Natural killer cell (primary cell): ENCODE measurements at regions not wholly inside any gene's neighbourhood (a gene's known extent, or its start where the extent isn't known, plus 50 kb on each side); places are given as distances from the start of the nearest gene placed in this dataset.

Source experiments
- ATAC-seq, 3 donors: fragments of 150-1000 bp in 2 of 3; fragments of 200-7000 bp in 1 of 3; cut with Tn5 transposase; 1 replicate in 1 of 3; 2 replicates in 2 of 3; pipeline ENCODE4 v1.10.0; 2021; ENCODE audit warnings: mild to moderate bottlenecking in 2 of 3, moderate library complexity in 2 of 3
- DNase-seq, 2 donors: peaks; one replicate each; pipeline versions ENCODE4 v3.0.0 to v3.0.0-alpha.2; 2013 to 2021; ENCODE audit warnings: mixed read lengths in 1 of 2
- H3K27ac ChIP-seq: one replicate; pipeline ENCODE4 v1.5.1; 2013; ENCODE audit warnings: mild to moderate bottlenecking, low read length
- H3K27me3 ChIP-seq: one replicate; pipeline ENCODE4 v1.6.1; 2013; ENCODE audit warnings: low read length; ENCODE audit not compliant: control insufficient read depth, insufficient read depth
- H3K36me3 ChIP-seq: one replicate; pipeline ENCODE4 v1.6.1; 2013; ENCODE audit warnings: low read length; ENCODE audit not compliant: control insufficient read depth, insufficient read depth
- H3K4me1 ChIP-seq: one replicate; pipeline ENCODE4 v1.6.1; 2013; ENCODE audit warnings: low read length; ENCODE audit not compliant: control insufficient read depth, insufficient read depth
- H3K4me3 ChIP-seq: one replicate; pipeline ENCODE4 v1.5.1; 2013; ENCODE audit warnings: low read length
- H3K9me3 ChIP-seq: one replicate; pipeline ENCODE4 v1.6.1; 2013; ENCODE audit warnings: low read length; ENCODE audit not compliant: control insufficient read depth, insufficient read depth
- H3K27ac Mint-ChIP-seq, 2 donors: one replicate each; pipeline ENCODE4 v1.8.0; 2022; ENCODE audit warnings: mild to moderate bottlenecking in 2 of 2, mixed read lengths in 2 of 2, moderate library complexity in 1 of 2
- H3K27me3 Mint-ChIP-seq, 2 donors: one replicate each; pipeline ENCODE4 v1.8.0; 2022; ENCODE audit warnings: low read depth in 2 of 2, mixed read lengths in 2 of 2
- H3K36me3 Mint-ChIP-seq: one replicate; pipeline ENCODE4 v1.8.0; 2022; ENCODE audit warnings: mixed read lengths
- H3K4me1 Mint-ChIP-seq, 2 donors: one replicate each; pipeline ENCODE4 v1.8.0; 2022; ENCODE audit warnings: mixed read lengths in 2 of 2
- H3K4me3 Mint-ChIP-seq: one replicate; pipeline ENCODE4 v1.8.0; 2022; ENCODE audit warnings: mild to moderate bottlenecking, moderate library complexity, mixed read lengths
- H3K9me3 Mint-ChIP-seq, 2 donors: one replicate each; pipeline ENCODE4 v1.8.0; 2022; ENCODE audit warnings: mixed read lengths in 2 of 2
- CTCF ChIP-seq: fragments of 200-600 bp; IDR thresholded peaks from one replicate; pipeline ENCODE4 v1.8.0; 2022; ENCODE audit warnings: antibody characterized with exemption
- WGBS: methylation state at CpG from one replicate; pipeline ENCODE4 v1.1.7; 2013; ENCODE audit warnings: missing lambda C conversion rate; ENCODE audit not compliant: insufficient coverage; 5-methylcytosine and 5-hydroxymethylcytosine counted together
- intact Hi-C: fragments of 100-400 bp; cut with micrococcal nuclease; formaldehyde crosslinking; loops from one replicate; pipeline ENCODE4 v1.14.2; 2022

DNA sequence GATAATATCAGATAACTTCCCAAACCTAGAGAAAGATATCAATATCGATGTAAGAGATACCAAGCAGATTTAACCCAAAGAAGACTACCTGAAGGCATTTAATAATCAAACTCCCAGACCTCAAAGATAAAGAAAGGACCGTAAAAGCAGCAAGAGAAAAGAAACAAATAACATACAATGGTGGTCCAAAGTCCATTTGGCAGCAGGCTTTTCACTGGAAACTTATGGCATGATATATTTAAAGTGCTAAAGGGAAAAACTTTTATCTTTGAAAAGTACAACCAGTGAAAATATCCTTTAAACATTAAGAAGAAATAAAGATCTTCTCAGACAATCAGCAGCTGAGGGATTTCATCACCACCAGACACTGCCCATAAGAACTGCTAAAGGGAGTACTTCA lies 812.7 kb upstream of the ADAMTS5 start:
- peaks cover 3% of the 10 kb centered on the region for H3K9me3 ChIP-seq
- H3K27ac ChIP-seq = no peak overlapping the region
- Mint-ChIP-seq H3K27ac (no peak overlapping the region), H3K4me1 (no peaks in the 10 kb centered on the region), H3K4me3 (no peak overlapping the region), H3K36me3 (no peaks in the 10 kb centered on the region), H3K27me3 (no peaks in the 10 kb centered on the region), H3K9me3 (peaks cover 4 to 9% of the 10 kb centered on the region in 2 donors)
- ATAC-seq (no peak), DNase-seq (no peak)
- H3K4me1 ChIP-seq = no peaks in the 10 kb centered on the region
- intact Hi-C loops = no loop called here
- 75% methylated on average over 1 of the region's 2 CpGs for WGBS
- H3K36me3 ChIP-seq = no peaks in the 10 kb centered on the region
- TF ChIP-seq CTCF = no peak
- H3K4me3 ChIP-seq = no peak overlapping the region
- no peaks in the 10 kb centered on the region for H3K27me3 ChIP-seq

GRCh38 chr21:27776925-27777553 lies 810.2 kb upstream of the ADAMTS5 start:
- H3K9me3 Mint-ChIP-seq = peaks cover 2 to 9% of the 10 kb centered on the region in 2 donors

DNA sequence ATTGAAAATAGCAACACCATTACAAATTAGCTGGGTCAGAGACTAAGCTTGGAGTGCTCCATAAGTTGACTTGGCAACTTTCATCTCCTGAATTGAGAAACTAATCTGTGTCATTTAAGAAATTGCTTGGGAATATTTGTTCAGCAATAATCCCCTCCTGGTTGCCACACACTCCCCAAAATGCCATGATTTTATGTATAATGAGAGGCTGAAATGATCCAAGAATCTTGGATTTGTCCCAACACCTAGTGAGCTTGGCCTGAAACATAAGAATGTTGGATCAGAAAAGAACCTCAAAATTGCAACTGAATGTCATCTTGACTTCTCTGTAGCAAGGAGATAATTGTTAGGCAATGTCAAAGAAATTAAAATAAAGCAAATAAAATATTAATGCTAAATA lies 805.9 kb upstream of the ADAMTS5 start:
- Mint-ChIP-seq H3K9me3 (peaks cover 0 to 4% of the 10 kb centered on the region in 2 donors), H3K4me3 (no peak overlapping the region), H3K27me3 (no peaks in the 10 kb centered on the region), H3K4me1 (no peaks in the 10 kb centered on the region), H3K36me3 (no peaks in the 10 kb centered on the region), H3K27ac (no peak overlapping the region)
- H3K4me3 ChIP-seq = no peak overlapping the region
- intact Hi-C loops = no loop called here
- peaks cover 3% of the 10 kb centered on the region for H3K9me3 ChIP-seq
- no peaks in the 10 kb centered on the region for H3K4me1 ChIP-seq
- ATAC-seq (no peak), DNase-seq (no peak)
- no peak for TF ChIP-seq CTCF
- H3K27ac ChIP-seq = no peak overlapping the region
- H3K36me3 ChIP-seq = no peaks in the 10 kb centered on the region
- no peaks in the 10 kb centered on the region for H3K27me3 ChIP-seq

More at GRCh38 chr21:27776925-27777553, 810.2 kb upstream of the ADAMTS5 start:
- H3K4me1 ChIP-seq = no peaks in the 10 kb centered on the region
- H3K36me3 ChIP-seq = no peaks in the 10 kb centered on the region
- TF ChIP-seq CTCF = no peak
- 68% methylated on average over 9 of the region's 9 CpGs for WGBS
- no peak overlapping the region for H3K27ac ChIP-seq
- H3K4me3 ChIP-seq = no peak overlapping the region
- ATAC-seq (no peak), DNase-seq (no peak)
- H3K36me3 Mint-ChIP-seq = no peaks in the 10 kb centered on the region
- intact Hi-C loops = no loop called here
- H3K4me3 Mint-ChIP-seq = no peak overlapping the region
- H3K4me1 Mint-ChIP-seq = no peaks in the 10 kb centered on the region
- no peaks in the 10 kb centered on the region for H3K27me3 ChIP-seq
- no peaks in the 10 kb centered on the region for H3K27me3 Mint-ChIP-seq
- peaks cover 3% of the 10 kb centered on the region for H3K9me3 ChIP-seq
- no peak overlapping the region for H3K27ac Mint-ChIP-seq

DNA sequence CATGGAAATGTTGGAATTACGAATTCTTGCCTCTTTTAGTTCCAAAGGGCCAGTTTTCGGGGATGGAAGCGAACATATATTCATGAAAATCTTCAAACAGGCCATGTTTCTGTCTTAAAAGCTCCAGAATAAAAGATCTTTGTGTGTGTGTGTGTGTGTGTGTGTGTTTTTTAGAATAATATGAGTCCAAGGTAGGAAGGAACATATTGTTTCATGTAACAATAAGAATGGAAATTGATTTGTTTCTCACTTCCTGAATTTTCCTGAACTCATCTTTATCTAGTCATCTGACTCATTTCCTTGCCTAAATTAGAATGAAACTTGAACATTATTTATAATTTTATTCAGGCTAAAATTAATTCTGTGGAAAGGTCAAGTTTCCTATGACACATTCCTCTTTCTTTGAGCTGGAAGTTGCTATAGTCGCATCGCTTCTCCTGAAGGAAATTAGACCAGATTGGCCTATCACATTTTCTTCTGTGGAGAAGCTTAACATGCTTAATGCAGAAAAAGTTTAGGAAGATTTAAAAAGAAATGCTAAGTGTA lies 805.1 kb upstream of the ADAMTS5 start:
- no peak for TF ChIP-seq CTCF
- H3K36me3 Mint-ChIP-seq = no peaks in the 10 kb centered on the region
- no peaks in the 10 kb centered on the region for H3K4me1 ChIP-seq
- no peaks in the 10 kb centered on the region for H3K36me3 ChIP-seq
- H3K27me3 Mint-ChIP-seq = no peaks in the 10 kb centered on the region
- intact Hi-C loops = no loop called here
- peaks cover 0 to 5% of the 10 kb centered on the region in 2 donors for H3K9me3 Mint-ChIP-seq
- H3K9me3 ChIP-seq = no peaks in the 10 kb centered on the region
- no peaks in the 10 kb centered on the region for H3K4me1 Mint-ChIP-seq
- WGBS = 92% methylated on average over 5 of the region's 5 CpGs
- ATAC-seq (no peak), DNase-seq (no peak)
- H3K4me3 ChIP-seq = no peak overlapping the region
- H3K27me3 ChIP-seq = no peaks in the 10 kb centered on the region
- no peak overlapping the region for H3K27ac Mint-ChIP-seq
- no peak overlapping the region for H3K27ac ChIP-seq
- H3K4me3 Mint-ChIP-seq = no peak overlapping the region
